Smooth muscle cell (in vitro differentiated cells): ENCODE measurements at regions not wholly inside any gene's neighbourhood (a gene's known extent, or its start where the extent isn't known, plus 50 kb on each side); places are given as distances from the start of the nearest gene placed in this dataset.

ENCODE experiments used
- DNase-seq: peaks from one replicate; lab custom pipeline; 2025; ENCODE audit not compliant: unreplicated experiment; lab: John Stamatoyannopoulos, UW
- H2AFZ ChIP-seq: fragments of 200-600 bp; sonication (generic); 2 replicates; pipeline ENCODE4 v1.6.0; 2016; ENCODE audit warnings: antibody characterized with exemption, low read depth, mild to moderate bottlenecking
- H3F3A ChIP-seq: fragments of 200-600 bp; sonication (generic); 2 replicates; pipeline ENCODE4 v1.6.0; 2017; ENCODE audit warnings: antibody characterized with exemption, low read depth
- H3K27ac ChIP-seq: fragments of 200-600 bp; sonication (generic); 2 replicates; pipeline ENCODE4 v1.5.1; 2016; ENCODE audit warnings: low read depth, mild to moderate bottlenecking
- H3K27me3 ChIP-seq: fragments of 200-600 bp; sonication (generic); 2 replicates; pipeline ENCODE4 v1.6.1; 2016; ENCODE audit warnings: low read depth, mild to moderate bottlenecking
- H3K36me3 ChIP-seq: fragments of 200-600 bp; sonication (generic); 2 replicates; pipeline ENCODE4 v1.5.1; 2016; ENCODE audit warnings: low read depth
- H3K4me1 ChIP-seq: fragments of 200-600 bp; sonication (generic); 2 replicates; pipeline ENCODE4 v1.5.1; 2016; ENCODE audit warnings: low read depth
- H3K4me2 ChIP-seq: fragments of 200-600 bp; sonication (generic); 2 replicates; pipeline ENCODE4 v1.6.0; 2016; ENCODE audit warnings: mild to moderate bottlenecking
- H3K4me3 ChIP-seq: fragments of 200-600 bp; sonication (generic); 2 replicates; pipeline ENCODE4 v1.5.1; 2016; ENCODE audit warnings: mild to moderate bottlenecking
- H3K79me2 ChIP-seq: fragments of 200-600 bp; sonication (generic); 2 replicates; pipeline ENCODE4 v1.6.0; 2016; ENCODE audit warnings: low read depth, mild to moderate bottlenecking
- H3K9ac ChIP-seq: fragments of 200-600 bp; sonication (generic); 2 replicates; pipeline ENCODE4 v1.6.0; 2016; ENCODE audit warnings: low read depth
- H3K9me3 ChIP-seq: fragments of 200-600 bp; sonication (generic); replicated peaks from 2 replicates; pipeline ENCODE4 v1.5.1; 2016; ENCODE audit warnings: low read depth
- H4K20me1 ChIP-seq: fragments of 200-600 bp; sonication (generic); 2 replicates; pipeline ENCODE4 v1.6.0; 2016; ENCODE audit warnings: low read depth
- CTCF ChIP-seq: fragments of 200-600 bp; sonication (generic); IDR thresholded peaks from 2 replicates; pipeline ENCODE4 v1.5.1; 2017; ENCODE audit warnings: borderline replicate concordance, mild to moderate bottlenecking, antibody characterized with exemption; ENCODE audit not compliant: insufficient read depth, poor library complexity, severe bottlenecking
- whole genome bisulfite sequencing: methylation state at CpG from one replicate; pipeline ENCODE4 v1.1.7; 2016; ENCODE audit warnings: low lambda C conversion rate; 5-methylcytosine and 5-hydroxymethylcytosine counted together

- TF ChIP-seq CTCF = no peak
- H3K4me3 ChIP-seq = no peak overlapping the region
- no peak for DNase-seq
- peaks cover 3% of the 10 kb centered on the region for H3K4me1 ChIP-seq
- H4K20me1 ChIP-seq = no peaks in the 10 kb centered on the region
- no peak overlapping the region for H3K27ac ChIP-seq
- H3K9me3 ChIP-seq = no peaks in the 10 kb centered on the region
- peaks cover 5% of the 10 kb centered on the region for H3K27me3 ChIP-seq
- H3K36me3 ChIP-seq = no peaks in the 10 kb centered on the region
- 88% methylated on average over 9 of the region's 9 CpGs for WGBS
- H3K4me2 ChIP-seq = no peak overlapping the region
- no peaks in the 10 kb centered on the region for H3K79me2 ChIP-seq
- no peaks in the 10 kb centered on the region for H3F3A ChIP-seq
- H3K9ac ChIP-seq = no peak overlapping the region
- no peak overlapping the region for H2AFZ ChIP-seq
These were observed 118.5 kb upstream of the HS6ST1 start for GRCh38 chr2:128437204-128437565.

- H3K36me3 ChIP-seq = no peaks in the 10 kb centered on the region
- no peak for DNase-seq
- WGBS = 96% methylated on average over 13 of the region's 16 CpGs
These were observed 119.4 kb upstream of the HS6ST1 start for GRCh38 chr2:128438091-128438490.

GRCh38 chr2:128438586-128438985 is 119.9 kb upstream of the HS6ST1 start:
- no peak overlapping the region for H3K4me3 ChIP-seq
- no peaks in the 10 kb centered on the region for H3K9me3 ChIP-seq
- H2AFZ ChIP-seq = no peak overlapping the region
- TF ChIP-seq CTCF = no peak
- H3K4me1 ChIP-seq = peaks cover 8% of the 10 kb centered on the region
- H3K79me2 ChIP-seq = no peaks in the 10 kb centered on the region
- no peak for DNase-seq
- H3K27ac ChIP-seq = no peak overlapping the region
- no peak overlapping the region for H3K4me2 ChIP-seq
- H4K20me1 ChIP-seq = no peaks in the 10 kb centered on the region
- H3K9ac ChIP-seq = no peak overlapping the region
- no peaks in the 10 kb centered on the region for H3K27me3 ChIP-seq
- 94% methylated on average over 14 of the region's 14 CpGs for WGBS
- H3K36me3 ChIP-seq = no peaks in the 10 kb centered on the region
- no peaks in the 10 kb centered on the region for H3F3A ChIP-seq

More at GRCh38 chr2:128438091-128438490, 119.4 kb upstream of the HS6ST1 start:
- Histone ChIP-seq H3F3A (no peaks in the 10 kb centered on the region), H3K4me2 (no peak overlapping the region), H3K9ac (no peak overlapping the region), H3K27me3 (no peaks in the 10 kb centered on the region), H3K4me3 (no peak overlapping the region), H3K4me1 (peaks cover 8% of the 10 kb centered on the region), H3K9me3 (no peaks in the 10 kb centered on the region), H2AFZ (no peak overlapping the region), H3K79me2 (no peaks in the 10 kb centered on the region), H3K27ac (no peak overlapping the region), H4K20me1 (no peaks in the 10 kb centered on the region)
- no peak for TF ChIP-seq CTCF

- no peaks in the 10 kb centered on the region for H4K20me1 ChIP-seq
- H3K27ac ChIP-seq = no peak overlapping the region
- H3K9me3 ChIP-seq = no peaks in the 10 kb centered on the region
- H3K79me2 ChIP-seq = no peaks in the 10 kb centered on the region
- TF ChIP-seq CTCF = no peak
- H3K27me3 ChIP-seq = no peaks in the 10 kb centered on the region
- no peak overlapping the region for H3K4me3 ChIP-seq
- DNase-seq = no peak
- 80% methylated on average over 12 of the region's 12 CpGs for WGBS
- no peaks in the 10 kb centered on the region for H3K36me3 ChIP-seq
- peaks cover 8% of the 10 kb centered on the region for H3K4me1 ChIP-seq
- no peak overlapping the region for H3K9ac ChIP-seq
- no peaks in the 10 kb centered on the region for H3F3A ChIP-seq
- H3K4me2 ChIP-seq = no peak overlapping the region
- no peak overlapping the region for H2AFZ ChIP-seq
These were observed 120.5 kb upstream of the HS6ST1 start for GRCh38 chr2:128439031-128439790.
